ENCODE measurements at regions not wholly inside any gene's neighbourhood (a gene's known extent, or its start where the extent isn't known, plus 50 kb on each side); places are given as distances from the start of the nearest gene placed in this dataset.

DNA sequence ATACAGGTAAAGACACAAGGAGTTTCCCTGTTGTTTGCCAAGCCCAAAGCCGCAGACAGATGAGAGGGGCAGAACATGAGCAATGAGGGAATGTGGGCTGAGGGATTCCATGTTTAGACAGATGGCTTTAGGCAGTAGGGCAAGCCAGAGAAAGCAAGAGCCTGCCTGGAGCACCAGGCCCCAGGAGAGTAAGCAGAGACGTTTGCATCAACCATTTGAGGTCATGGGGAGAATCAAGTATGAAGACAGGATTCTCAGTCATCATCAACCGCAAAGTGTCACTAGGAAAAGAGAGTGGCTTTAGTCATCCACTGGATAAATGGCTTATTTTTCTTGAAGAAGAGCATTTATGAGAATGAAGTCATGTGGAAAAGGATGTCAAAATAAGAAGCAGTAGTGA, 184.7 kb downstream of the COG6 start:
- TF ChIP-seq, protein P1, sequence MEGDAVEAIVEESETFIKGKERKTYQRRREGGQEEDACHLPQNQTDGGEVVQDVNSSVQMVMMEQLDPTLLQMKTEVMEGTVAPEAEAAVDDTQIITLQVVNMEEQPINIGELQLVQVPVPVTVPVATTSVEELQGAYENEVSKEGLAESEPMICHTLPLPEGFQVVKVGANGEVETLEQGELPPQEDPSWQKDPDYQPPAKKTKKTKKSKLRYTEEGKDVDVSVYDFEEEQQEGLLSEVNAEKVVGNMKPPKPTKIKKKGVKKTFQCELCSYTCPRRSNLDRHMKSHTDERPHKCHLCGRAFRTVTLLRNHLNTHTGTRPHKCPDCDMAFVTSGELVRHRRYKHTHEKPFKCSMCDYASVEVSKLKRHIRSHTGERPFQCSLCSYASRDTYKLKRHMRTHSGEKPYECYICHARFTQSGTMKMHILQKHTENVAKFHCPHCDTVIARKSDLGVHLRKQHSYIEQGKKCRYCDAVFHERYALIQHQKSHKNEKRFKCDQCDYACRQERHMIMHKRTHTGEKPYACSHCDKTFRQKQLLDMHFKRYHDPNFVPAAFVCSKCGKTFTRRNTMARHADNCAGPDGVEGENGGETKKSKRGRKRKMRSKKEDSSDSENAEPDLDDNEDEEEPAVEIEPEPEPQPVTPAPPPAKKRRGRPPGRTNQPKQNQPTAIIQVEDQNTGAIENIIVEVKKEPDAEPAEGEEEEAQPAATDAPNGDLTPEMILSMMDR (IDR thresholded peaks at IDR 0.05; ENCODE audit: insufficient read depth, low read length, poor library complexity, severe bottlenecking) = no peak
- no peaks in the 10 kb centered on the region for H3K27me3 ChIP-seq (ENCODE audit: control insufficient read depth, insufficient read depth, low read length)
- no peaks in the 10 kb centered on the region for H3K36me3 ChIP-seq (ENCODE audit: control insufficient read depth, insufficient read depth, low read length)
- no peak overlapping the region for H3K4me3 ChIP-seq (ENCODE audit: low read depth, low read length)
- no peak for DNase-seq (ENCODE audit: low read depth)

DNA sequence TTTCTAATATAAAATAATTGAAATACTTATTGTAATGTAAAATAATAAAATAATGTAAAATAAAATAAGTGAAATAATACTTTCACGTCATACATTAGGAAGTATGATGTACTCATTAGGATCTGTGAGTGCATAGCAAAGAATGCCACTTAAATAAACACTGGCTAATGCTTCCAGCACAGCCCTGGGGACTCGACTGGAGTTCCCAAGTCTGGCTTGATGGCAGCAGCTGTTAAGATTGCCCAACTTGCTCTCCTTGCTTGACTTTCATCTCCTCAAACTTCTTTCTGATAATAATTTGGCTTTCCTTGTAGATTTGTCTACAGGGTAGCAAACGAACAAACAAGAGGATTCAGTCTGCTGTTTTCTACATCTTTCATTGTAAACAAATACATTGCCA, 191.9 kb downstream of the COG6 start:
- TF ChIP-seq, protein P1 (IDR thresholded peaks at IDR 0.05; ENCODE audit: insufficient read depth, low read length, poor library complexity, severe bottlenecking) = no peak
- Histone ChIP-seq H3K36me3 (ENCODE audit: control insufficient read depth, insufficient read depth, low read length) (no peaks in the 10 kb centered on the region), H3K27me3 (ENCODE audit: control insufficient read depth, insufficient read depth, low read length) (no peaks in the 10 kb centered on the region), H3K4me3 (ENCODE audit: low read depth, low read length) (no peak overlapping the region)
- no peak for DNase-seq (ENCODE audit: low read depth)

DNA sequence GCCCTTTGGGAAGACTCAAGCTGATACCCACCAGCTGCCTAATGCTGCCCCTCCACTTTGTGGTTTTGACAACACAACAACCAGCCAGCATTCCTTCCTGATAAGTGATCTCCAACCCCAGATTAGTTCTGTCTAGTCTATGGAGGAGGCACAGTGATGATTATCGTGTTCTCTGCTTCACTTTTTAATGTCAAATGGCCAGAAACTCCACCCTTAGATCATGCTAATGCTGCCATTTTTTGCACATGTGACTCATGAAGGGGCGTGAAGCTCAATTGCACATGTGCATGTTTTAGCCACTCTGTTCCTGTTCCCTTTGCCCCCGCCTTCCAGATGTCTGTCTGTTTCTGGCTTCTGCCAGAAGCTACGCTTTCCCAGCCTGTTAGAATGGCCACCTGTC, 199.8 kb downstream of the COG6 start:
- no peak for DNase-seq (ENCODE audit: low read depth)
- H3K27me3 ChIP-seq (ENCODE audit: control insufficient read depth, insufficient read depth, low read length) = no peaks in the 10 kb centered on the region
- TF ChIP-seq, protein P1 (IDR thresholded peaks at IDR 0.05; ENCODE audit: insufficient read depth, low read length, poor library complexity, severe bottlenecking) = no peak
- no peaks in the 10 kb centered on the region for H3K36me3 ChIP-seq (ENCODE audit: control insufficient read depth, insufficient read depth, low read length)
- H3K4me3 ChIP-seq (ENCODE audit: low read depth, low read length) = no peak overlapping the region

DNA sequence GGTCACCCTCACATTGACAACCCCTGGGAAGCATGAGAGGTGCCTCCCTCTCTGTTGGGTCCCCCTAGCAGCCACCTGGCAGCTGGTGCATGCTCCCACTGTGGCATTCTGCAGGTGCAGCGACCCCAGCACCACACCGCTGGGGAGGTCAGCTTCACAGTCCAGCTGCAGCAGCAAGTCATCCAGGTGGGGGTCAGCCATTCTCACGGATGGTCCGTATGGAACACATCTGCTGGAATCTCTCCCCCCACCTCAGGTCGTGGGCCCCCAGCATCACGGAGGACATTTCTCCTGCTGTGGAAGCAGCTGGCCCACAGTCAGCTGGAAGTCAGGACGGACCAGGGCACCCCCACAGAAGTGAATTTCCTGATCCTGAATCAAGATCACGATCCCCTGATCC, 201.3 kb downstream of the COG6 start:
- DNase-seq (ENCODE audit: low read depth) = no peak
- Histone ChIP-seq H3K4me3 (ENCODE audit: low read depth, low read length) (no peak overlapping the region), H3K27me3 (ENCODE audit: control insufficient read depth, insufficient read depth, low read length) (no peaks in the 10 kb centered on the region), H3K36me3 (ENCODE audit: control insufficient read depth, insufficient read depth, low read length) (no peaks in the 10 kb centered on the region)
- TF ChIP-seq, protein P1 (IDR thresholded peaks at IDR 0.05; ENCODE audit: insufficient read depth, low read length, poor library complexity, severe bottlenecking) = no peak

DNA sequence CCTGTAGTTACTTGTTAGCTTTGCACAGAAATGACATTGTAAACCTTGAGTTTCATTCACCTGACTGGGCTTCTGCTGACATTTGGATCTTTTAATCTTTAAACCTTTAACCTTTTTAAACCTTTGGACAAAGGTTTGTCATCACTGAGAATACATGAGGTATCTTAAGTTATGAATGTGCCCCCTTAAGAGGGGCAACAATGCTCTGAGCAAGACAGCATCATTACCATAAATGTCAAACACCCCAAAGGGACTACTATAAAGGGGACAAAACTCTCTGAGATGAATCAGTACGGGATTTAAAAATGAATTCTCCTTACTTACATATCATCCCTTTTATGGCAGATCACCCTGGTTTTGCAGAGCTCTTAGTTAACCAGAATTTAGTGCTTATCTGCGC, 203.3 kb downstream of the COG6 start:
- Histone ChIP-seq H3K4me3 (ENCODE audit: low read depth, low read length) (no peak overlapping the region), H3K27me3 (ENCODE audit: control insufficient read depth, insufficient read depth, low read length) (no peaks in the 10 kb centered on the region), H3K36me3 (ENCODE audit: control insufficient read depth, insufficient read depth, low read length) (no peaks in the 10 kb centered on the region)
- no peak for DNase-seq (ENCODE audit: low read depth)
- TF ChIP-seq, protein P1 (IDR thresholded peaks at IDR 0.05; ENCODE audit: insufficient read depth, low read length, poor library complexity, severe bottlenecking) = no peak

DNA sequence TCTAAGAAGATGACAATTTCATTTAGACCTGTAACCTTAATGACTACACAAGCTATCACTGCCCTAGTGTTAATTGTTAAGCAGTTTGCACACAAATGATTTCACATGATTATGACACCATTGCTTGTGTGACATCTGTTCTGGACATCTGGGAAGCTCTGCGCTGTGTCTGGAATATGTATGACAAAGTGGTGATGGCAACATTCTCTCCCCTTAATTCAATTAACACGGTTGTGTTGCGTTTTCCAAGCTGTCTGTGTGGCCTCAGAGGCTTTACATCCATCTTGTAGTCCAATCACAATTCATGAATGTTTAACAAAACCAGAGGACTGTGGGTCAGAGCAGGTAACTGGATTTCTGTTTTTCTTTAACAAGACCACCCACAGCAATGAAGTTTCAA, 204.4 kb downstream of the COG6 start:
- H3K4me3 ChIP-seq (ENCODE audit: low read depth, low read length) = no peak overlapping the region
- no peaks in the 10 kb centered on the region for H3K27me3 ChIP-seq (ENCODE audit: control insufficient read depth, insufficient read depth, low read length)
- no peak for DNase-seq (ENCODE audit: low read depth)
- TF ChIP-seq, protein P1 (IDR thresholded peaks at IDR 0.05; ENCODE audit: insufficient read depth, low read length, poor library complexity, severe bottlenecking) = no peak
- no peaks in the 10 kb centered on the region for H3K36me3 ChIP-seq (ENCODE audit: control insufficient read depth, insufficient read depth, low read length)

Data from kidney epithelial cell (primary cell).